ENCODE measurements at regions not wholly inside any gene's neighbourhood (a gene's known extent, or its start where the extent isn't known, plus 50 kb on each side); places are given as distances from the start of the nearest gene placed in this dataset.

DNA sequence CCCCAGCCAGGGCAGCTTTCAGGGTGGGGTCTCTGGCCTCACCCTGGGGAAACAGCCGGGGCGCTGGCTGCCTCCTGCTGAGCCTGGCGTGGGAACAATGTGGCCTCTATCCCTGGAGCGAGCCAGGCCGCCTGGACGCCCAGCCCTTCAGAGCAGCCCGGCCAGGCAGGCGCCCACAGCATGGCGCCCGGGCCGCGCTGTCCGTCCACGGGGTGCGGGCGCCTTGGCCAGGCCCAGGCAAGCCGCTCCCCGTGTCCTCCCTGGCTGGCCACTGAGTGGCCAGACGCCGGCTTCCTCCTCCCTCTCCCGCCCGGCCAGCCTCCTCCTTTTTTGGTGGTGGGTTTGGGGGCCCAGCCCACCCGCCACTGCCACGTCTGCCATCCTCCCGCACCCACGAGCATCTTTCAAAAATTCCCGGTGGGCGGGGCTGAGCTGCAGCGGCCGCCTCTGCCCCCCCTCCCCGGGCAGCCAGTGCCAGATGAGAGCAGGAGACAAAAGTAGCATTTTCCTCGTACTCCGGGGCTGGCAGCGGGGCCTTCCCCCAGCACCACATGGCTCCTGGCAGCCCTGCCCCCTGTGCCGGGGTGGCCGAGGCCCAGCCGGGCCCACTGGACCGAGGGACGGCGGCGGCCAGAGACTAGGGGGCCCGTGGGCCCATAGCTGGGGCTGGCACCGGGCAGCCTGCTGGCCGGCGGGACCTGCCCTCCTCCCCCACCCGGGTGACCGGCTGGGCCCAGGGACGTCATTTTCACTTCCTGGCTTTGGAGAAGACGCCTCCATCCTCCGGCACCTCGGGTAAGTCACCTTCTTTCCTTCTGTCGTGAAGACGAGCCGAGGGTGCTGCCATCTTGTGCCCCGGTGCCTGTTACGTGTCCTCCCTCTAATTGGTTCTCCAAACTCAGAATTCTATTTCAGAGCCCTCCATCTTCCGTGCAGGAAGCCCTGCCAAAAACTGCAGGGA lies 70.2 kb upstream of the PPARA start:
- peak overlapping the region; percentile 100 for H3K27ac ChIP-seq
- TF ChIP-seq ZFX (IDR thresholded peaks at IDR 0.05) (peak; percentile 37), CTCF (conservative IDR thresholded peaks at IDR 0.05) (no peak)

DNA sequence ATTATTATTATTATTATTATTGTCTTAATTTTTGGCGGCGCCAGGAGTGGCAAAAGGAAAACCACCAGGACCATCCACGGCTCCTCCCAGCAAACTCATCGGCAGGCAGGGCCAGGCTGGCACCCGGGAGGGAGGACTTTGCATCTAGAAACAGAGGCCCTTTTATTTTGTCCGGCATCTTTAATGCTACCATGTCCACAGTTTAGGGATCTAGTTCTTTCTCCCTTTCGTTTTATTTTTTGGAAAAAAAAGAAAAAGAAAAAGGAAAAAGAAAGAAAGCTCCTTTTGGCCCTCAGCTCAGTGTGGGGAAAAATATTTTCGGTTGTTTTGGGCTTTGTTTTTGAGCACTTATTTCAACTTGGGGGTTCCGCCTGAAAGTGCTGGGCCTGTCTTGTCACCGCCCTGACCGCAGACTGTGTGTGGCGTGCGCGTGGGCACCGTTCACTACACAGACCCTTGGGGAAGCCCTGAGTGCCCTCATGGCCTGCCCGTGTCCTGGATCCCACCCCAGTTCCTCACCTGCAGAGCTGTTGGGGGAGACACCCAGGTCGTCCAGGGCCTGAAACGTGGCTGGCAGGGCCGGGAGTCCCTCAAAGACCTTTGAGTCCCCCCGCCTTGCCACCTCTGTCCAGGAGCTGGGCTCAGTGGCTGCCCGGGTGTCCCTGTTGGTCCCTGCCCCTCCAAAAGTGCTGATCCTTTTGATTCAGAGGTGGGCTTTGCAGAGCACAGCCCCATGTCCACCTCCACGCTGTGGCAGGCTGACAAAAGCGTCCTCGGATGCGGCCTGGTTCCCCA lies 69.1 kb upstream of the PPARA start:
- peak overlapping the region; percentile 100 for H3K27ac ChIP-seq
- TF ChIP-seq CTCF (conservative IDR thresholded peaks at IDR 0.05): no peak
- TF ChIP-seq ZFX (IDR thresholded peaks at IDR 0.05): peak; percentile 36; the same call in 1 of the 2 replicates

- TF ChIP-seq ZFX (IDR thresholded peaks at IDR 0.05) (peak; percentile 28), CTCF (conservative IDR thresholded peaks at IDR 0.05) (no peak)
- peak overlapping the region; percentile 100 for H3K27ac ChIP-seq
These were observed 68.5 kb upstream of the PPARA start for GRCh38 chr22:46081831-46082210.

- TF ChIP-seq ZFX (IDR thresholded peaks at IDR 0.05) (no peak), CTCF (conservative IDR thresholded peaks at IDR 0.05) (no peak)
- H3K27ac ChIP-seq: no peak overlapping the region
These were observed 67.7 kb upstream of the PPARA start for GRCh38 chr22:46082633-46083032.

GRCh38 chr22:46083383-46084350 lies 66.7 kb upstream of the PPARA start:
- no peak for TF ChIP-seq ZFX (IDR thresholded peaks at IDR 0.05)
- TF ChIP-seq CTCF (conservative IDR thresholded peaks at IDR 0.05): no peak
- H3K27ac ChIP-seq: peak overlapping the region; percentile 93

- peak overlapping the region; percentile 93 for H3K27ac ChIP-seq
These were observed 66.0 kb upstream of the PPARA start for GRCh38 chr22:46084376-46084775.

More at GRCh38 chr22:46084376-46084775, 66.0 kb upstream of the PPARA start:
- no peak for TF ChIP-seq ZFX (IDR thresholded peaks at IDR 0.05)
- TF ChIP-seq CTCF (conservative IDR thresholded peaks at IDR 0.05): no peak

Measured in C4-2B (cell line).